ENCODE measurements at regions not wholly inside any gene's neighbourhood (a gene's known extent, or its start where the extent isn't known, plus 50 kb on each side); places are given as distances from the start of the nearest gene placed in this dataset.

- Histone ChIP-seq H3K9me3 (ENCODE audit: low read depth, low read length, poor library complexity, severe bottlenecking) (no peaks in the 10 kb centered on the region), H3K27ac (ENCODE audit: low read depth, low read length, poor library complexity, severe bottlenecking) (no peak overlapping the region), H3K27me3 (replicated peaks; ENCODE audit: insufficient read depth, low read depth, low read length, poor library complexity) (peaks cover 3% of the 10 kb centered on the region), H3K4me3 (ENCODE audit: low read depth, low read length, poor library complexity, severe bottlenecking) (no peak overlapping the region), H3K4me1 (ENCODE audit: insufficient read depth, low read length, poor library complexity, severe bottlenecking) (no peaks in the 10 kb centered on the region), H3K36me3 (ENCODE audit: insufficient read depth, low read length, poor library complexity, severe bottlenecking) (no peaks in the 10 kb centered on the region)
- CTCF ChIA-PET = no interaction called here
- no peak for DNase-seq (ENCODE audit: low spot score)
- no TSS peak for BruUV-seq (replicated peaks)
- intact Hi-C loops (cut with micrococcal nuclease; ENCODE audit: unreplicated experiment) = no loop called here
- POLR2A ChIA-PET (ENCODE audit: low non-redundant PET) = no interaction called here
- TF ChIP-seq CTCF (conservative IDR thresholded peaks at IDR 0.05; ENCODE audit: low read depth, low read length) (no peak), EZH2 (IDR thresholded peaks at IDR 0.05; ENCODE audit: borderline replicate concordance, low read depth, low read length, poor library complexity, severe bottlenecking) (no peak)
Measured at GRCh38 chr1:223462047-223462630, 68.9 kb downstream of the CCDC185 start.

GRCh38 chr1:223462866-223463404 lies 69.7 kb downstream of the CCDC185 start:
- Histone ChIP-seq H3K4me1 (ENCODE audit: insufficient read depth, low read length, poor library complexity, severe bottlenecking) (no peaks in the 10 kb centered on the region), H3K4me3 (ENCODE audit: low read depth, low read length, poor library complexity, severe bottlenecking) (no peak overlapping the region), H3K27ac (ENCODE audit: low read depth, low read length, poor library complexity, severe bottlenecking) (no peak overlapping the region), H3K27me3 (replicated peaks; ENCODE audit: insufficient read depth, low read depth, low read length, poor library complexity) (peaks cover 3% of the 10 kb centered on the region), H3K36me3 (ENCODE audit: insufficient read depth, low read length, poor library complexity, severe bottlenecking) (no peaks in the 10 kb centered on the region), H3K9me3 (ENCODE audit: low read depth, low read length, poor library complexity, severe bottlenecking) (no peaks in the 10 kb centered on the region)
- ChIA-PET CTCF (no interaction called here), POLR2A (ENCODE audit: low non-redundant PET) (no interaction called here)
- DNase-seq (ENCODE audit: low spot score) = no peak
- intact Hi-C loops (cut with micrococcal nuclease; ENCODE audit: unreplicated experiment) = no loop called here
- TF ChIP-seq EZH2 (IDR thresholded peaks at IDR 0.05; ENCODE audit: borderline replicate concordance, low read depth, low read length, poor library complexity, severe bottlenecking) = no peak
- TF ChIP-seq CTCF (conservative IDR thresholded peaks at IDR 0.05; ENCODE audit: low read depth, low read length) = no peak
- no TSS peak for BruUV-seq (replicated peaks)

GRCh38 chr1:223466151-223466550 lies 72.9 kb downstream of the CCDC185 start:
- intact Hi-C loops (cut with micrococcal nuclease; ENCODE audit: unreplicated experiment) = no loop called here
- peaks cover 3% of the 10 kb centered on the region for H3K27me3 ChIP-seq (replicated peaks; ENCODE audit: insufficient read depth, low read depth, low read length, poor library complexity)
- H3K4me3 ChIP-seq (ENCODE audit: low read depth, low read length, poor library complexity, severe bottlenecking) = no peak overlapping the region
- H3K36me3 ChIP-seq (ENCODE audit: insufficient read depth, low read length, poor library complexity, severe bottlenecking) = no peaks in the 10 kb centered on the region
- H3K9me3 ChIP-seq (ENCODE audit: low read depth, low read length, poor library complexity, severe bottlenecking) = no peaks in the 10 kb centered on the region
- no TSS peak for BruUV-seq (replicated peaks)
- ChIA-PET CTCF (no interaction called here), POLR2A (ENCODE audit: low non-redundant PET) (no interaction called here)
- no peak overlapping the region for H3K27ac ChIP-seq (ENCODE audit: low read depth, low read length, poor library complexity, severe bottlenecking)
- no peaks in the 10 kb centered on the region for H3K4me1 ChIP-seq (ENCODE audit: insufficient read depth, low read length, poor library complexity, severe bottlenecking)
- no peak for DNase-seq (ENCODE audit: low spot score)
- TF ChIP-seq CTCF (conservative IDR thresholded peaks at IDR 0.05; ENCODE audit: low read depth, low read length) (no peak), EZH2 (IDR thresholded peaks at IDR 0.05; ENCODE audit: borderline replicate concordance, low read depth, low read length, poor library complexity, severe bottlenecking) (no peak)

Measured in A673 (cell line).